MCF 10A (cell line): ENCODE measurements at regions not wholly inside any gene's neighbourhood (a gene's known extent, or its start where the extent isn't known, plus 50 kb on each side); places are given as distances from the start of the nearest gene placed in this dataset.
"Not testable (repeated sequence)": the region's sequence is repeated elsewhere in the genome, so short reads cannot be mapped to it uniquely, and the experiment has no call there.

Experiments used
- BruUV-seq: library from RNA; stranded (reverse); fragments of 400-500 nt; replicated peaks from 2 replicates; lab custom pipeline; 2021; lab: Mats Ljungman, UMichigan
- CTCF ChIA-PET: fragments of 300-600 bp; sonication (Branson Sonifier 250); formaldehyde crosslinking; extraction: SDS; loops from one replicate; lab custom pipeline; 2021; ENCODE audit warnings: antibody characterized with exemption, inconsistent platforms; lab: Yijun Ruan, JAX
- POLR2A ChIA-PET: fragments of 300-600, 350-650 bp; sonication (Branson Sonifier 250); formaldehyde crosslinking; extraction: SDS; loops from one replicate; lab custom pipeline; 2020; ENCODE audit warnings: antibody characterized with exemption, inconsistent platforms; lab: Yijun Ruan, JAX
- DNase-seq: peaks from one replicate; pipeline ENCODE4 v3.0.0-alpha.2; 2018; ENCODE audit not compliant: unreplicated experiment
- H3K27ac Mint-ChIP-seq: one replicate; pipeline ENCODE4 v1.8.0; 2022; ENCODE audit warnings: mild to moderate bottlenecking, low read depth, mixed read lengths; ENCODE audit not compliant: unreplicated experiment
- H3K27me3 Mint-ChIP-seq: one replicate; pipeline ENCODE4 v1.8.0; 2022; ENCODE audit warnings: mixed read lengths; ENCODE audit not compliant: insufficient read depth, unreplicated experiment
- H3K36me3 Mint-ChIP-seq: one replicate; pipeline ENCODE4 v1.8.0; 2022; ENCODE audit warnings: mild to moderate bottlenecking, moderate library complexity, mixed read lengths; ENCODE audit not compliant: insufficient read depth, unreplicated experiment
- H3K4me1 Mint-ChIP-seq: one replicate; pipeline ENCODE4 v1.8.0; 2022; ENCODE audit warnings: mixed read lengths; ENCODE audit not compliant: insufficient read depth, unreplicated experiment
- H3K4me3 Mint-ChIP-seq: one replicate; pipeline ENCODE4 v1.8.0; 2022; ENCODE audit warnings: mild to moderate bottlenecking, moderate library complexity, mixed read lengths; ENCODE audit not compliant: unreplicated experiment
- H3K9me3 Mint-ChIP-seq: one replicate; pipeline ENCODE4 v1.8.0; 2022; ENCODE audit warnings: mixed read lengths; ENCODE audit not compliant: unreplicated experiment
- intact Hi-C: fragments of 100-400 bp; cut with micrococcal nuclease; formaldehyde crosslinking; loops from 2 replicates; pipeline ENCODE4 v1.14.1; 2022
- TF ChIP-seq, protein P1 (sequence below): fragments of 200-600 bp; IDR thresholded peaks from one replicate; pipeline ENCODE4 v1.8.0; 2022; ENCODE audit warnings: antibody characterized with exemption, mild to moderate bottlenecking; ENCODE audit not compliant: unreplicated experiment

- Mint-ChIP-seq H3K27ac (no peak overlapping the region), H3K9me3 (no peaks in the 10 kb centered on the region), H3K4me1 (no peaks in the 10 kb centered on the region), H3K4me3 (no peak overlapping the region), H3K36me3 (no peaks in the 10 kb centered on the region), H3K27me3 (no peaks in the 10 kb centered on the region)
- ChIA-PET POLR2A (no interaction called here), CTCF (no interaction called here)
- no peak for DNase-seq
- BruUV-seq, result no TSS peak
- intact Hi-C loops, result no loop called here
- TF ChIP-seq, protein P1, sequence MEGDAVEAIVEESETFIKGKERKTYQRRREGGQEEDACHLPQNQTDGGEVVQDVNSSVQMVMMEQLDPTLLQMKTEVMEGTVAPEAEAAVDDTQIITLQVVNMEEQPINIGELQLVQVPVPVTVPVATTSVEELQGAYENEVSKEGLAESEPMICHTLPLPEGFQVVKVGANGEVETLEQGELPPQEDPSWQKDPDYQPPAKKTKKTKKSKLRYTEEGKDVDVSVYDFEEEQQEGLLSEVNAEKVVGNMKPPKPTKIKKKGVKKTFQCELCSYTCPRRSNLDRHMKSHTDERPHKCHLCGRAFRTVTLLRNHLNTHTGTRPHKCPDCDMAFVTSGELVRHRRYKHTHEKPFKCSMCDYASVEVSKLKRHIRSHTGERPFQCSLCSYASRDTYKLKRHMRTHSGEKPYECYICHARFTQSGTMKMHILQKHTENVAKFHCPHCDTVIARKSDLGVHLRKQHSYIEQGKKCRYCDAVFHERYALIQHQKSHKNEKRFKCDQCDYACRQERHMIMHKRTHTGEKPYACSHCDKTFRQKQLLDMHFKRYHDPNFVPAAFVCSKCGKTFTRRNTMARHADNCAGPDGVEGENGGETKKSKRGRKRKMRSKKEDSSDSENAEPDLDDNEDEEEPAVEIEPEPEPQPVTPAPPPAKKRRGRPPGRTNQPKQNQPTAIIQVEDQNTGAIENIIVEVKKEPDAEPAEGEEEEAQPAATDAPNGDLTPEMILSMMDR, result no peak
Observed at GRCh38 chr6:144632266-144632665, 347.1 kb downstream of the UTRN start.

DNA sequence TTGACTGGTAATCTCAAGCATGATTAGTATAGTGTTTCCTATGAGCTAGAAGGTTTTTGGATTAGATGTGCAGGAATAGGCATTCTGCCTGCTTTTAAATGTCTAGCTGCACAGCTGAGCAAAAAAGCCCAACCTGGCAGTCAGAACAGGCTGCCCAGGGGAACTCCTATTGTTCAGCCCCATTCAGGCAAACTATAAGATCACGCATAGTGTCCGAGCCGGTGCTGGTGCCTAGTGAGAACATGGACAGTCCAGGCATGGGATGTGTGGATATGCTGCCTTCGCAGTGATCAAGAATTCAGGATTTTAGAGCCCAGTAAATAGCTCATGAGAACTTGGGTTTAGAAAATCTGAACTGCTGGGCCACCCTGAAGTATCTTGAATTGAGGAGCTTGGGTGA is 348.8 kb downstream of the UTRN start:
- no peaks in the 10 kb centered on the region for H3K36me3 Mint-ChIP-seq
- no peaks in the 10 kb centered on the region for H3K27me3 Mint-ChIP-seq
- DNase-seq, result no peak
- H3K4me1 Mint-ChIP-seq, result no peaks in the 10 kb centered on the region
- H3K9me3 Mint-ChIP-seq, result no peaks in the 10 kb centered on the region
- no peak overlapping the region for H3K27ac Mint-ChIP-seq
- TF ChIP-seq, protein P1, result no peak
- intact Hi-C loops, result no loop called here
- ChIA-PET POLR2A (interaction anchor here (0.8 kb wide), 2 partner anchors 8 to 116 kb away, joined by 3 read pairs; no protein-coding TSS in a partner anchor), CTCF (interaction anchor here (1.2 kb wide), 1 partner anchor 10 kb away, joined by 3 read pairs; no protein-coding TSS in a partner anchor)
- no peak overlapping the region for H3K4me3 Mint-ChIP-seq
- BruUV-seq, result no TSS peak

GRCh38 chr6:144634371-144634770 is 349.2 kb downstream of the UTRN start:
- TF ChIP-seq, protein P1, result no peak
- H3K27ac Mint-ChIP-seq, result no peak overlapping the region

GRCh38 chr6:144635051-144635450 is 349.9 kb downstream of the UTRN start:
- Mint-ChIP-seq H3K9me3 (no peaks in the 10 kb centered on the region), H3K4me1 (no peaks in the 10 kb centered on the region), H3K27ac (no peak overlapping the region), H3K4me3 (no peak overlapping the region), H3K36me3 (no peaks in the 10 kb centered on the region), H3K27me3 (no peaks in the 10 kb centered on the region)
- ChIA-PET CTCF (interaction anchor here (0.6 to 1.2 kb wide), 2 partner anchors 25 to 128 kb away, joined by 3 read pairs; no protein-coding TSS in a partner anchor), POLR2A (no interaction called here)
- no peak for DNase-seq
- TF ChIP-seq, protein P1, result no peak
- BruUV-seq, result no TSS peak
- intact Hi-C loops, result no loop called here

More at GRCh38 chr6:144634371-144634770, 349.2 kb downstream of the UTRN start:
- ChIA-PET CTCF (interaction anchor here (1.2 kb wide), 1 partner anchor 24 kb away, joined by 3 read pairs; no protein-coding TSS in a partner anchor), POLR2A (interaction anchor here (0.8 kb wide), 2 partner anchors 9 to 115 kb away, joined by 3 read pairs; no protein-coding TSS in a partner anchor)
- Mint-ChIP-seq H3K4me3 (no peak overlapping the region), H3K36me3 (no peaks in the 10 kb centered on the region), H3K4me1 (no peaks in the 10 kb centered on the region), H3K27me3 (no peaks in the 10 kb centered on the region), H3K9me3 (no peaks in the 10 kb centered on the region)
- intact Hi-C loops, result no loop called here
- BruUV-seq, result no TSS peak
- no peak for DNase-seq

GRCh38 chr6:144636025-144636424 is 350.9 kb downstream of the UTRN start:
- H3K36me3 Mint-ChIP-seq, H3K27ac Mint-ChIP-seq, H3K9me3 Mint-ChIP-seq, BruUV-seq, CTCF ChIA-PET, POLR2A ChIA-PET, H3K4me1 Mint-ChIP-seq, intact Hi-C loops, DNase-seq, H3K27me3 Mint-ChIP-seq, H3K4me3 Mint-ChIP-seq: not testable (repeated sequence)
